Keratinocyte (primary cell): ENCODE measurements at regions not wholly inside any gene's neighbourhood (a gene's known extent, or its start where the extent isn't known, plus 50 kb on each side); places are given as distances from the start of the nearest gene placed in this dataset.

ENCODE experiments used
- DNase-seq: peaks from one replicate; pipeline ENCODE4 v3.0.0-alpha.2; 2011; ENCODE audit warnings: low read depth, missing footprints, low spot score
- FAIRE-seq: peaks from 2 replicates; lab custom pipeline; 2011; peaks lifted over from hg19 to GRCh38; lab: Jason Lieb, UNC
- H2AFZ ChIP-seq: 2 replicates; pipeline ENCODE4 v1.6.0; 2012; ENCODE audit warnings: low read length, control low read depth, inconsistent platforms; ENCODE audit not compliant: control insufficient read depth
- H3K27ac ChIP-seq: 2 replicates; pipeline ENCODE4 v1.5.1; 2011; ENCODE audit warnings: low read length; ENCODE audit not compliant: control insufficient read depth, insufficient read depth
- H3K27me3 ChIP-seq: 3 replicates; pipeline ENCODE4 v1.6.0; 2011; ENCODE audit warnings: low read length; ENCODE audit not compliant: control insufficient read depth, insufficient read depth; ENCODE audit errors: extremely low read depth
- H3K36me3 ChIP-seq, 2 experiments: 2 replicates in 1 of 2; 3 replicates in 1 of 2; pipeline ENCODE4 v1.5.1; 2011; ENCODE audit warnings: low read length in 2 of 2, mild to moderate bottlenecking in 1 of 2; ENCODE audit not compliant: control insufficient read depth in 2 of 2, insufficient read depth in 2 of 2; ENCODE audit errors: extremely low read depth in 1 of 2
- H3K4me1 ChIP-seq: 3 replicates; pipeline ENCODE4 v1.5.1; 2011; ENCODE audit warnings: low read length; ENCODE audit not compliant: control insufficient read depth, insufficient read depth; ENCODE audit errors: extremely low read depth
- H3K4me2 ChIP-seq: 3 replicates; pipeline ENCODE4 v1.6.0; 2011; ENCODE audit warnings: low read depth, low read length; ENCODE audit not compliant: control insufficient read depth, insufficient read depth; ENCODE audit errors: extremely low read depth
- H3K4me3 ChIP-seq, 3 experiments: fragments of 200-600 bp in 1 of 3; sonication (generic) in 1 of 3; 2 replicates in 2 of 3; 3 replicates in 1 of 3; pipeline ENCODE4 v1.5.1; 2011 to 2016; ENCODE audit warnings: low read length in 3 of 3, mild to moderate bottlenecking in 3 of 3, control low read depth in 2 of 3, inconsistent platforms in 1 of 3, low read depth in 1 of 3, mixed read lengths in 1 of 3, mixed run types in 1 of 3, moderate library complexity in 1 of 3; ENCODE audit not compliant: control insufficient read depth in 2 of 3, insufficient read depth in 2 of 3; ENCODE audit errors: extremely low read depth in 1 of 3
- H3K79me2 ChIP-seq: 2 replicates; pipeline ENCODE4 v1.6.0; 2012; ENCODE audit warnings: low read length; ENCODE audit not compliant: control insufficient read depth, insufficient read depth
- H3K9ac ChIP-seq: 3 replicates; pipeline ENCODE4 v1.6.0; 2011; ENCODE audit warnings: low read length; ENCODE audit not compliant: control insufficient read depth, insufficient read depth; ENCODE audit errors: extremely low read depth
- H3K9me1 ChIP-seq: 3 replicates; pipeline ENCODE4 v1.6.0; 2011; ENCODE audit warnings: low read length; ENCODE audit not compliant: control insufficient read depth, insufficient read depth; ENCODE audit errors: extremely low read depth
- H3K9me3 ChIP-seq: 2 replicates; pipeline ENCODE4 v1.5.1; 2012; ENCODE audit warnings: low read depth, low read length; ENCODE audit not compliant: control insufficient read depth
- H4K20me1 ChIP-seq: 3 replicates; pipeline ENCODE4 v1.6.0; 2011; ENCODE audit warnings: low read length; ENCODE audit not compliant: control insufficient read depth, insufficient read depth; ENCODE audit errors: extremely low read depth
- EZH2 ChIP-seq: IDR thresholded peaks from one replicate; pipeline ENCODE4 v1.6.1; 2012; ENCODE audit warnings: inconsistent platforms, mild to moderate bottlenecking, low read length, moderate library complexity
- dilution Hi-C: fragments of 300-500 bp; cut with MboI; formaldehyde crosslinking; loops from one replicate; pipeline ENCODE4 v1.7.0; 2020; ENCODE audit warnings: low sequenced_read_pairs; ENCODE audit not compliant: extremely low pct_ligation_motif_present
- TF ChIP-seq, protein P1 (sequence below), 3 experiments: IDR thresholded peaks in 1 of 3; conservative IDR thresholded peaks in 1 of 3; optimal IDR thresholded peaks in 1 of 3; 2 replicates in 2 of 3; 3 replicates in 1 of 3; pipeline versions ENCODE3 to v1.5.1; 2011; ENCODE audit warnings: low read length in 3 of 3, mild to moderate bottlenecking in 3 of 3, moderate library complexity in 2 of 3, control low read depth in 1 of 3, inconsistent platforms in 1 of 3; ENCODE audit not compliant: insufficient read depth in 2 of 3; ENCODE audit errors: extremely low read depth in 1 of 3

DNA sequence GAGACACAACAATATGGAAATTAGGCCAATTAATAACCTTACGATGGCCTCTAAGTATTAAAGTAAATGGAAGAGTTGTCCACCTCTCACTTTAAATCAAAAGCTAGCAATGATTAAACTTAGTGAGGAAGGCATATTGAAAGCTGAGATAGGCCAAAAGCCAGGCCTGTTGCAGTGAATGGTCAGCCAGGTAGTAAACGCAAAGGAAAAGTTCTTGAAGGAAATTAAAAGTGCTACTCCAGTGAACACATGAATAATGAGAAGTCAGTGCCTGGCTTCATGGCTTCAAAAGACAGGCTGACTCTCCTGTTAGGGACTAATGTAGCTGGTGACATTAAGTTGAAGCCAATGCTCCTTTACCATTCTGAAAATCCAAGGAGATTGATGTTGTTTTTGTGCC lies 135.3 kb downstream of the NDUFA12 start:
- dilution Hi-C loops: no loop called here
- H3K27me3 ChIP-seq: peaks cover 28% of the 10 kb centered on the region
- no peak for FAIRE-seq

DNA sequence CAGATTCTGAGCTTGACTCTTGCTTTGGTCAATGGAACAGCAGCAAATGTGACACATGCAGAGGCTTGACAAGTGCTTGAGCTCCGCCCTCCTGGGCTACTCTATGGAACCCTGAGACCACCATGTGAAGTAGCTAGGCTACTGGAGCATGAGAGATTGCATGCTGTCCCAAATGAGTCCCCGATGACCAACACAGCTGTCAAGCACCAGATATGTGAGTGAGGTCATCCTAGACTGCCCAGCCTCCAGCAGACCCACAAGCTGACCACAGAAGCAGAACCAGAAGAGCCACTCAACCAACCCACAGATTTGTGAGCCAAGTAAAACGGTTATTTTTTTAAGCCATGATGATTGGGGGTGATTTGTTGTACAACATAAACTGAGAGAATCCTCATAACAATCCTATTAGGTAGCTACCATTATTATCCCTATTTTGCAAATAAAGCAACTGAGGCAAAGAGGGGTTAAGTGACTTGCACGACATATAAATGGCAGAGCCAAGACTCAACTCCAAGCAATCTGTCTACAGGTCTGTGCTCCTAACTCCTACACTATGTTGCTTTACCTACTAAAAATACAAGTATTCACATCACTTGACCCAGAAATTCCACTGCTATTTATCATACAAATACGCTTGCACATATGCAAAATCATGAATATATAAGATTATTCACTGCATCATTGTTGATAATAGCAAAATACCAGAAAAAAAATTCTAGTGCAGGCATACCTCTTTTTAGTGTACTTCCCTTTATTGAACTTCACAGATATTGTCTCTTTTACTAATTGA lies 136.2 kb downstream of the NDUFA12 start:
- Histone ChIP-seq H3K9ac (no peak overlapping the region), H3K79me2 (no peaks in the 10 kb centered on the region), H3K4me3 (no peak overlapping the region), H3K27ac (no peak overlapping the region), H2AFZ (no peak overlapping the region), H3K36me3 (no peaks in the 10 kb centered on the region), H3K9me1 (no peaks in the 10 kb centered on the region), H4K20me1 (no peaks in the 10 kb centered on the region), H3K27me3 (peaks cover 19% of the 10 kb centered on the region), H3K4me2 (no peak overlapping the region), H3K4me1 (no peaks in the 10 kb centered on the region), H3K9me3 (no peaks in the 10 kb centered on the region)
- DNase-seq (no peak), FAIRE-seq (no peak)
- dilution Hi-C loops: no loop called here
- TF ChIP-seq, protein P1, sequence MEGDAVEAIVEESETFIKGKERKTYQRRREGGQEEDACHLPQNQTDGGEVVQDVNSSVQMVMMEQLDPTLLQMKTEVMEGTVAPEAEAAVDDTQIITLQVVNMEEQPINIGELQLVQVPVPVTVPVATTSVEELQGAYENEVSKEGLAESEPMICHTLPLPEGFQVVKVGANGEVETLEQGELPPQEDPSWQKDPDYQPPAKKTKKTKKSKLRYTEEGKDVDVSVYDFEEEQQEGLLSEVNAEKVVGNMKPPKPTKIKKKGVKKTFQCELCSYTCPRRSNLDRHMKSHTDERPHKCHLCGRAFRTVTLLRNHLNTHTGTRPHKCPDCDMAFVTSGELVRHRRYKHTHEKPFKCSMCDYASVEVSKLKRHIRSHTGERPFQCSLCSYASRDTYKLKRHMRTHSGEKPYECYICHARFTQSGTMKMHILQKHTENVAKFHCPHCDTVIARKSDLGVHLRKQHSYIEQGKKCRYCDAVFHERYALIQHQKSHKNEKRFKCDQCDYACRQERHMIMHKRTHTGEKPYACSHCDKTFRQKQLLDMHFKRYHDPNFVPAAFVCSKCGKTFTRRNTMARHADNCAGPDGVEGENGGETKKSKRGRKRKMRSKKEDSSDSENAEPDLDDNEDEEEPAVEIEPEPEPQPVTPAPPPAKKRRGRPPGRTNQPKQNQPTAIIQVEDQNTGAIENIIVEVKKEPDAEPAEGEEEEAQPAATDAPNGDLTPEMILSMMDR (optimal IDR thresholded peaks at IDR 0.05 in 1 of 3, IDR thresholded peaks at IDR 0.05 in 1 of 3, conservative IDR thresholded peaks at IDR 0.05 in 1 of 3; ENCODE audit: extremely low read depth in 1 of 3, insufficient read depth in 2 of 3, low read length in 3 of 3): no peak
- no peak for TF ChIP-seq EZH2

More for the DNA sequence above, 135.3 kb downstream of the NDUFA12 start:
- no peak overlapping the region for H3K9ac ChIP-seq
- no peak overlapping the region for H3K4me2 ChIP-seq
- H2AFZ ChIP-seq: no peak overlapping the region
- H3K36me3 ChIP-seq: no peaks in the 10 kb centered on the region
- no peak overlapping the region for H3K4me3 ChIP-seq
- no peaks in the 10 kb centered on the region for H3K9me3 ChIP-seq
- H3K4me1 ChIP-seq: no peaks in the 10 kb centered on the region
- DNase-seq: no peak
- H3K79me2 ChIP-seq: no peaks in the 10 kb centered on the region
- H3K9me1 ChIP-seq: no peaks in the 10 kb centered on the region
- no peaks in the 10 kb centered on the region for H4K20me1 ChIP-seq
- TF ChIP-seq, protein P1 (optimal IDR thresholded peaks at IDR 0.05 in 1 of 3, IDR thresholded peaks at IDR 0.05 in 1 of 3, conservative IDR thresholded peaks at IDR 0.05 in 1 of 3; ENCODE audit: extremely low read depth in 1 of 3, insufficient read depth in 2 of 3, low read length in 3 of 3): no peak
- TF ChIP-seq EZH2: no peak
- no peak overlapping the region for H3K27ac ChIP-seq
